Activated T-cell treated with anti-CD3 and anti-CD28 coated beads, Interleukin-2, amount 50 U/mL, for 72 hours (primary cell): ENCODE measurements at regions not wholly inside any gene's neighbourhood (a gene's known extent, or its start where the extent isn't known, plus 50 kb on each side); places are given as distances from the start of the nearest gene placed in this dataset.

ENCODE experiments used
- ATAC-seq, 2 donors: fragments of 150-1000 bp; cut with Tn5 transposase; replicated peaks in 1 of 2; 2 replicates each; pipeline ENCODE4 v1.10.0; 2021; ENCODE audit warnings: moderate library complexity in 2 of 2, mild to moderate bottlenecking in 1 of 2
- DNase-seq, 2 donors: peaks; one replicate each; pipeline ENCODE4 v3.0.0; 2021 to 2022; ENCODE audit warnings: mixed read lengths in 1 of 2
- H3K27ac Mint-ChIP-seq: one replicate; pipeline ENCODE4 v1.8.0; 2022; ENCODE audit warnings: mild to moderate bottlenecking, moderate library complexity, mixed read lengths
- H3K27me3 Mint-ChIP-seq: one replicate; pipeline ENCODE4 v1.8.0; 2022; ENCODE audit warnings: low read depth, mixed read lengths
- H3K36me3 Mint-ChIP-seq, 2 donors: one replicate each; pipeline ENCODE4 v1.8.0; 2022; ENCODE audit warnings: mixed read lengths in 2 of 2, mild to moderate bottlenecking in 1 of 2; ENCODE audit not compliant: insufficient read depth in 2 of 2
- H3K4me1 Mint-ChIP-seq: one replicate; pipeline ENCODE4 v1.8.0; 2022; ENCODE audit warnings: low read depth, mixed read lengths
- H3K4me3 Mint-ChIP-seq, 2 donors: one replicate each; pipeline ENCODE4 v1.8.0; 2022; ENCODE audit warnings: mild to moderate bottlenecking in 2 of 2, mixed read lengths in 2 of 2, moderate library complexity in 2 of 2
- H3K9me3 Mint-ChIP-seq, 2 donors: one replicate each; pipeline ENCODE4 v1.8.0; 2022; ENCODE audit warnings: mixed read lengths in 2 of 2

DNA sequence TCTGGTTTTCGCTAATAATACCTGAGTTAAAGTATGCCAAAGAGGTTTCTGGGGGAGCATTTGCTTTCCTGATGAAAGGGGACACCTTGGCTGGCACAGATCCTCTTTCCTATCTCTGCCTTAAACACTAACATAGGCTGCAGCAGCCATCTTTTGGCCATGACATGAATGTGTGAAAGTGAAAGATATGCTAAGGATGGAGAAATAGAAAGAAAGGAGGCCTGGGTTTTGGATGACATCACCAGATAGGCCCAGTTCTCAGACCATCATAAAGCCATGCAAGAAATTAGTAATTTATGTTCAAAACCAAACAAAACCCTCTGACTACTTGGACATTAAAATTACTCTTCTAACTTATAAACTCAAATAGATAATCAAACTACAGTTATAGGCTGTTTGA lies 279.7 kb downstream of the COG6 start:
- peaks cover 47% of the 10 kb centered on the region for H3K4me1 Mint-ChIP-seq
- ATAC-seq = peak; percentile 58 to 72
- H3K4me3 Mint-ChIP-seq = no peak overlapping the region
- H3K36me3 Mint-ChIP-seq = peaks cover 0 to 1% of the 10 kb centered on the region in 2 donors
- no peak overlapping the region for H3K27ac Mint-ChIP-seq
- DNase-seq = no peak
- no peaks in the 10 kb centered on the region for H3K27me3 Mint-ChIP-seq
- peaks cover 0 to 3% of the 10 kb centered on the region in 2 donors for H3K9me3 Mint-ChIP-seq

DNA sequence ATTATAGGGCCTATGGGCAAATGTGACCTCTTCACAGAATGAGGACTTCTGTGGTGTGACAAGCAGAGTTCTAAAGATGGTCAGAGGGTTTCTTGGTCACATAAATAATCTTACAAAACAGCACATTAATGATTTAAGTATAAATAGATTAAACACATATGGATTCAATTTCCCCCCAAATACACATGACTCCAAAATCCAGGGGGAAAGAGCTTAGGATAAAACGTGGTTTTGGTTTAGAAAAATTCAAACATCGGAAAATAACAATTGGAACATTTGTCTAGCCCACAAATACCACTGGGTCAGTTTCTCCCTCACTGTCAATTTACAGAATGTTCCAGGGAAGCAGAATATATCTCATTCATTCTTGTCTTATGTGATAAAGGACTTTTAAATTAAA lies 283.1 kb downstream of the COG6 start:
- no peak overlapping the region for H3K27ac Mint-ChIP-seq
- no peaks in the 10 kb centered on the region for H3K36me3 Mint-ChIP-seq
- peaks cover 49% of the 10 kb centered on the region for H3K4me1 Mint-ChIP-seq
- H3K4me3 Mint-ChIP-seq = no peak overlapping the region
- DNase-seq (no peak), ATAC-seq (no peak)
- no peaks in the 10 kb centered on the region for H3K27me3 Mint-ChIP-seq
- H3K9me3 Mint-ChIP-seq = no peaks in the 10 kb centered on the region

DNA sequence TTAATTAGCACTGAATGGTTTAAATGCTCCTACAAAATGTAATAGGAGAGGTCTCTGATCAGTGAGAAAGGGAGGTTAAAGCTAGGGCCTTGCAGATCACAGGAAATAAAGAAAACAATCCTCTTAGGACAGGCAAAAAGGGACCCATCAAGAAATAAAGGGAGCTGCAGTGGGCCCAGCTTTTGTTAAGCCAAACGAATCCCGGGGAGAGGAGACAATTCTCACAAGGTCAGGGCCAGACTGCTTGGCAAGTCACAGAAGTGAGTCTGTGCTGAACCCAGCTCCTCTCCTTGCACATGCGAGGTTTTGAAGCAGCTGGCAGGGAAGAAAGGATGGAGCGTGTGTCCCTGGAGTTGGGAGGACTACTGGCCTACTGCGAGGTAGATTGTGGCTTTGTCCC lies 285.8 kb downstream of the COG6 start:
- H3K27me3 Mint-ChIP-seq = no peaks in the 10 kb centered on the region
- H3K4me3 Mint-ChIP-seq = no peak overlapping the region
- H3K4me1 Mint-ChIP-seq = peaks cover 37% of the 10 kb centered on the region
- no peaks in the 10 kb centered on the region for H3K9me3 Mint-ChIP-seq
- H3K27ac Mint-ChIP-seq = no peak overlapping the region
- no peaks in the 10 kb centered on the region for H3K36me3 Mint-ChIP-seq
- ATAC-seq (no peak), DNase-seq (no peak)

DNA sequence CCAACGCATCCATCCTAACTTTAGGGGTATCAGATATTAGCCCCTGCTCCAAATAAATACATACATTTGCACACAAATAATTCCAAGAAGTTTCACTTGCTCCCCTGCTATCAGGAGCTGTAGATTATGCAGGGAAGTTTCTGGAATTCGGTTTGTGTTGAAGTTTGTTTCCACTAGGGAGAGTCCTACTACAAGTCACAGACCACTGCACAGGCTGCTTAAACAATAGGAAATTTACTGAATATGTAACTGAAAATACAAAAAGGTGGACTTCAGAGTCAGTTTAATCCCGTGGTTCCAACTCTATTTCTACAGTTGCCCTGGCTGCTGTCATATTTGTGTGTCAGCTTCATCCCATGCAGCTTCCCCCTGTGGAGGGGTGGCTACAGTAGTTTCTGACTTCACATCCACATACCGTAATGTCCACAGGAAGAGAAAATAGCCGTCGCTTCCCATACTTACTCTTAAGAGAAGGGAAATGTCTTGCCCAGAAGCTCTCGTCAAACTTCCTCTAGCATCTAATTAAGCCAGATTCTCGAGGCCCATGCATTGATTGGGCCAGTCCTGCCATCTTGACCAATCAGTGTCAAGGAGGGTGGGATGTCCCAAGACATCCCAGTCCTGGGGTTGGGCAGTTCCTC lies 286.6 kb downstream of the COG6 start:
- DNase-seq = no peak
- ATAC-seq = no peak

DNA sequence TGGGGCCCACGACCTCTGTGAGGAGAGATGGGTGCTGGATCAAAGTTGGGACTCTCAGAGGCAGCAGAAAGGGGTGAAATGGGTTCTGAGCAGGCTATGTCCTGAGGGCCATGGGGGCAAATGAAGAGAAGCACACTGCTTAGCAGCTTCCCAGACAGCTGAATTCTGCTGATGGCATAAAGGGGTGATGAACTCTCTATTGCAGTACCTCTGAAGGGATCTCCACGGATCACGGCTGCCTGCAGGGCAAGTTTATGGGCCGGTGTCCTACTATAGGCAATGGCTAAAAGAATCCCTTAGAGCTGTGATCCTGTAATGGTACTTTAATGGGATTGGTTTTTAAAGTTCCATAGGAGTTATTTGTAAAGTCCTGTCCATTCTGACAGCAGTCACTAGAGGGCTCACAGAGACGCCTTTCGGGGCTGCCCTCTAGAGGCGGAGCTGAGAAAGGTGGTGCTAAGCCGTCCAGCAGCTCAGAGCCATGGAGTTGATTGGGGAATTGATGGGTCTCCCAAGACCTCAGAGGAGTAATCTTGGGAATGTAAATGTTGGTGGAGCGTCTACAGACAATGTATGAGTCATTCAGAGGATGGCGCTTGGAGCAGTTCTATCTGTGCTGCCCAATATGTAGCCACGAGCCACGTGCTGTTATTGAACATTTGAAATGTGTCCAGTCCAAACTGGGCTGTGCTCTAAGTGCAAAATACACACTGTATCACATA lies 287.3 kb downstream of the COG6 start:
- Mint-ChIP-seq H3K4me3 (no peak overlapping the region), H3K9me3 (no peaks in the 10 kb centered on the region), H3K36me3 (no peaks in the 10 kb centered on the region), H3K27ac (no peak overlapping the region), H3K27me3 (no peaks in the 10 kb centered on the region), H3K4me1 (peaks cover 25% of the 10 kb centered on the region)
- peak; percentile 76 to 79 for DNase-seq
- ATAC-seq = peak; percentile 99 to 100

More for the DNA sequence above, 286.6 kb downstream of the COG6 start:
- peaks cover 30% of the 10 kb centered on the region for H3K4me1 Mint-ChIP-seq
- H3K27me3 Mint-ChIP-seq = no peaks in the 10 kb centered on the region
- no peaks in the 10 kb centered on the region for H3K36me3 Mint-ChIP-seq
- no peak overlapping the region for H3K27ac Mint-ChIP-seq
- no peaks in the 10 kb centered on the region for H3K9me3 Mint-ChIP-seq
- H3K4me3 Mint-ChIP-seq = no peak overlapping the region

DNA sequence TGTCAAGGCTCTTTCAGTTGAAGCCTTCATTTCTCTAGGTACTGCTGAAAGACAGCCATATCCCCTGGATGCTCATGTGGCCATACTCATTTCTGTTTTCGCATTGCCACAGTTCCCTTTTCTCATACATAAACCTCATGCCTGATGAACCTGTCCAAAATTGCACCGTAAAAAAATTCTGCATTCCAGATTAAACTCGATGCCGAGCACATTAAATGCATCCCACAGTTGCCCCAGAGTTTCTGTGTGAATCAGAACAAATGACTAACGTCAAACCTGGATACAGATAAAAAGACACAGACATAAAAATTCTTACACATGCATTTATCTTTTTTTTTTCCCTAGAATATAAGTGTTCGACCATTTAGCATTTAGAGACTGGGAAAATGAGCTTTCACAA lies 288.2 kb downstream of the COG6 start:
- H3K9me3 Mint-ChIP-seq = no peaks in the 10 kb centered on the region
- no peak overlapping the region for H3K4me3 Mint-ChIP-seq
- no peaks in the 10 kb centered on the region for H3K27me3 Mint-ChIP-seq
- no peak for DNase-seq
- no peaks in the 10 kb centered on the region for H3K36me3 Mint-ChIP-seq
- peaks cover 25% of the 10 kb centered on the region for H3K4me1 Mint-ChIP-seq
- H3K27ac Mint-ChIP-seq = no peak overlapping the region
- no peak for ATAC-seq

DNA sequence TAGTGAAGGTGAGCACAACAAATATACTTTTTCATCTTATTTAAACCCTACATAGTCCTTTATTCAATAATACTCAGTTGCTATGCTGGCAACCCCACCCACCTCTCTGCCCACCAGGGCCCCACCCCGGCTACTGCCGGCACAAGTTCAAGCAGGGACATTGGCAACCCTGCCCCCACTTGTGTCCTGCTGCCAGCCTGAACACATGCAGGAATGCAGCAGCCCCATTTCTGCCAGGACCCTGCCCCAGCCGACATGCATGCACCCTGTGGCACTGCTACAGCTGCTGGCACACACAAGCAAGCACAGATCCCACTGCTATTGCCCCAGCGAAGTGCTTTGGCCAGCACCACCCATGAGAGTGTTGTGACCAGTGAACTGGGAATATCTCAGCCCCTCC lies 289.8 kb downstream of the COG6 start:
- no peaks in the 10 kb centered on the region for H3K9me3 Mint-ChIP-seq
- no peaks in the 10 kb centered on the region for H3K36me3 Mint-ChIP-seq
- ATAC-seq (no peak), DNase-seq (no peak)
- no peak overlapping the region for H3K27ac Mint-ChIP-seq
- H3K4me3 Mint-ChIP-seq = no peak overlapping the region
- no peaks in the 10 kb centered on the region for H3K27me3 Mint-ChIP-seq
- peaks cover 23% of the 10 kb centered on the region for H3K4me1 Mint-ChIP-seq

DNA sequence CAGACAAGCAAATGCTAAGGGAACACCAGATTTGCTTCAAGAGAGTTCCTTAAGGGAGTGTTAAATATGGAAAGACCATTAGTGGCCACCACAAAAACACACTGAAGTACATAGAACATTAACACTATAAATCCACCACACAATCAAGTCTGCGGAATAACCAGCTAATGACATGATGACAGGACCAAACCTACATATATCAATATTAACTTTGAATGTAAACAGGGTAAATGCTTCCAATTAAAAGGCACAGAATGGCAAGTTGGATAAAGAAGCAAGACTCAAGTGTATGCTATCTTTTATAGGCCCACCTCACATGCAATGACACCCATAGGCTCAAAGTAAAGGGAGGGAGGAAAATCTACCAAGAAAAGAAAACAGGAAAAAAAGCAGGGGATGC lies 291.3 kb downstream of the COG6 start:
- ATAC-seq = no peak
- H3K27me3 Mint-ChIP-seq = no peaks in the 10 kb centered on the region

DNA sequence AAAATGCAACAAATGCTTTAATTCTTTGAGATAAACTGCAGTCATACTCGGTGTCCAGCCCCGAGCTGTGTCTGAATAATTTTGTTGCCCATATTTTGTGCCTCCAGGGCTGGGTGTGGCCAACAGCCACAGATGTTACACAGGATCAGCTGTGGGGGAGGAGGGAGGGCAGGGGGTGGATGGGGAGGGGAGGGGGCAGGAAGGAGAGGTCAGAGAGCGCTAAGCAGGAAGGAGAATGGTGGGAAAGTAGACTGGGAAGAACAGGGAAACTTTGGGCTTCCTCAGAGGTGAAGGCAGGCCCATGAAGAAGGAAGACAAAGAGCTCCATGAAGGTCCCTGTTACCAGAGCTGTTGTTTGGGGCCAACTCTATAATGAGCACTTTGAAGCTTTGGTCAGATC lies 295.8 kb downstream of the COG6 start:
- no peaks in the 10 kb centered on the region for H3K36me3 Mint-ChIP-seq
- H3K4me3 Mint-ChIP-seq = no peak overlapping the region
- H3K4me1 Mint-ChIP-seq = peaks cover 48% of the 10 kb centered on the region
- H3K27ac Mint-ChIP-seq = no peak overlapping the region
- no peaks in the 10 kb centered on the region for H3K9me3 Mint-ChIP-seq
- DNase-seq (no peak), ATAC-seq (no peak)
- H3K27me3 Mint-ChIP-seq = no peaks in the 10 kb centered on the region

More for the DNA sequence above, 291.3 kb downstream of the COG6 start:
- H3K4me3 Mint-ChIP-seq = no peak overlapping the region
- H3K36me3 Mint-ChIP-seq = no peaks in the 10 kb centered on the region
- H3K9me3 Mint-ChIP-seq = no peaks in the 10 kb centered on the region
- DNase-seq = no peak
- peaks cover 23% of the 10 kb centered on the region for H3K4me1 Mint-ChIP-seq
- H3K27ac Mint-ChIP-seq = no peak overlapping the region

DNA sequence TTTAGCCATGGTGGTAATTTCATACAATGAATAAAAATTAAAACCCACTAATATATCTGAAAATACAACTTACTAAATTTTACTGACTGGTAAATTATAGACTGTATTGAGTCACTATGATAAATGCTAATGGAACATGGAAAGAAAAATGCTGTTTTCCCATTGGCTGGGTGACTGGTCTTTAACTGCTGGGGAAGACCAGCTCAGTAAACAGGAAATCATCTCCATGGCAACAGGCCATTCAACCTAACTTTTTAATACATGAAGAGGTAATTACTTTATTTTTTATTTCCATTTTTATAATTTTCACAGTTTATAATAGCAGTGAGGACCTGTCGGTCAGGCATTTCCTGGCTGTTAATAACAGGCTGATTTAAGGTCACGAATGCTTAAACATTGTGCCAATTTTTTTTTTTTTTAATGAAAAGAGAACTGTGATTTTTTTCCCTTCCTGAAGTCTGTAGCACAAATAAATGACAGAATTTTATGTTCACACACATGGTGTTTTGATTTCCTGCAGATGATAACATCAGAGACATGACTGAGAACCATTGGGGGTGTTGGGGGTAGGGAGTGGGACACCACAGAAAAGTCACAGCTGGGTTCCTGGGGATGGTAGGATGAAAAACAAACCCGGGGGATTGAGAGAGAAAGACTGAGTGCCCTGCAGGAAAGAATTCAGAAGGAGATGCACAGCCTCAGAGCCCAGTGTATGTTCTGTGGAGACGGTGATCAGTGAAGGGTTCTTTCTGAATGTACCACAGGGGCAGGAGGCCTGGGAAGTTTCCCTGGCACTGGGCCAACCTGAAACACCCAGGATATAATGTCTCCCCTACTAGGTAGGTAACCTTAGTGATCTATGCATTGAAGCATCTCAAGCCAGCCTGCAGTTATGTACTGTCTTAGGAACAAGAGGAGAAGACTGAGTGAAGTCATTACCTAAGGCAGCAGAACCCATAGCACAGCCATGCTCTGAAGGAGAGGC lies 297.1 kb downstream of the COG6 start:
- no peak for ATAC-seq
- no peak overlapping the region for H3K27ac Mint-ChIP-seq

DNA sequence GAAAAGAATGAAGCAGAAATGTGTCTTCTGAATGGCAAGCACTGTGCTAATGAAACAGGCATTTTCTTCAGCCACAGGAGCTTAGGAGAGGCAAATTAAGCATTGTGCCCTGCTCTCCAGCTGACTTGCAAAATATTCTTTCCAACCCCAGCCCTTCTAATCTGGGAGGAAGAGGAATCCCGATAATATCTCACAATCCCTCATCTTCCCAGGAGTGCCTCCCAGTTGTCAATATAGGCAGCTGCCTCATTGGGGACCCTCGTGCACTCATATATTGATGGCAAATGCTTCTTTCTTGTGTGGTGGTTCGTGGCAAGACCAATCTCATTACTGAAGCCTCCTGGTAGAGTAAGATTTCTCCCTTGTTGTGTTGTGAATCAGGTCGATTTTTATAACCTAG lies 299.0 kb downstream of the COG6 start:
- DNase-seq (no peak), ATAC-seq (no peak)
- peaks cover 61% of the 10 kb centered on the region for H3K4me1 Mint-ChIP-seq
- no peaks in the 10 kb centered on the region for H3K36me3 Mint-ChIP-seq
- H3K27ac Mint-ChIP-seq = no peak overlapping the region
- H3K9me3 Mint-ChIP-seq = no peaks in the 10 kb centered on the region
- H3K4me3 Mint-ChIP-seq = no peak overlapping the region
- H3K27me3 Mint-ChIP-seq = no peaks in the 10 kb centered on the region

More for the DNA sequence above, 297.1 kb downstream of the COG6 start:
- no peak overlapping the region for H3K4me3 Mint-ChIP-seq
- no peaks in the 10 kb centered on the region for H3K9me3 Mint-ChIP-seq
- DNase-seq = no peak
- H3K36me3 Mint-ChIP-seq = no peaks in the 10 kb centered on the region
- no peaks in the 10 kb centered on the region for H3K27me3 Mint-ChIP-seq
- H3K4me1 Mint-ChIP-seq = peaks cover 61% of the 10 kb centered on the region

DNA sequence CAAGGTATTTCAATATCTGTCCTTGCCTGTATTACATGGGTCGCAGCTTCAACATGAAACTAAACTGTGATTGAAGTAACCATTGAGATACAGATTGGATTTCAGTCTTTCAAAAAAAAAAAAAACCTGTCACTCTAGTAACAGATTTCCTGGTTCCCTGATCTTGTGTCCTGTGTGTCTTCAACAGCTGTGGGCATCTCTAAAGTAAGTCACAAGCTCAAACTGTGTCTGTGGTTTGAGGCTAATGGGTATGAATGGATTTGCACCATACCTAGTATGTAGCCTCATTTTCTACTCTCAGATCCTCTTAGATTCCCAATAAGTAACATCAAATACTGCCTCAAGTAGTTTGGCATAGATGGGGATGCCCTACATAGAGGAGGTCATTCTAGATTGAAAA lies 300.1 kb downstream of the COG6 start:
- no peak overlapping the region for H3K27ac Mint-ChIP-seq
- H3K9me3 Mint-ChIP-seq = no peaks in the 10 kb centered on the region
- H3K4me1 Mint-ChIP-seq = peaks cover 61% of the 10 kb centered on the region
- peak; percentile 23 to 36 for ATAC-seq
- no peaks in the 10 kb centered on the region for H3K27me3 Mint-ChIP-seq
- DNase-seq = no peak
- H3K36me3 Mint-ChIP-seq = no peaks in the 10 kb centered on the region
- peak overlapping the region in 1 of 2 donors; percentile 79 for H3K4me3 Mint-ChIP-seq

DNA sequence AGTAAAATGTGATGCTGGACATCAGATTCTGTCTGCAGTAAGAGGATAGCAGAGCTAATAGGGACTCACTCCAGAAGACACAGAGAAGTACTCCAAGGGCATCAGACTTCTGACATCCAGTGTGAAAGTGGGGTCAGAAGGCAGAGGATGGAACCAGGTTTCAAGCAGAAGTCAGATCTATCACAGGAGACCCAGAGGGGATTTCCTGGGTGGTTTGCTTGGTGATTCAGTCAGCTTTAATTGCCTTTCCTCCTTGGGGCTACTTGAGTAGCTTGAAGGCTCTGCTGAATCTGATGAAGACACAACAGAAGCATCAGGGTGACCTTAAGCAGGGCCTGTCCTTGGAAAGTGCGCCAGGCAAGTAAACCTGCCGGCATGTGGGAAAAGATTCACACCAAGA lies 300.6 kb downstream of the COG6 start:
- ATAC-seq (peak; percentile 93 to 94), DNase-seq (peak; percentile 64 to 66)
- Mint-ChIP-seq H3K36me3 (no peaks in the 10 kb centered on the region), H3K4me3 (peak overlapping the region; percentile 73 to 79), H3K27me3 (no peaks in the 10 kb centered on the region), H3K9me3 (no peaks in the 10 kb centered on the region), H3K27ac (peak overlapping the region; percentile 66), H3K4me1 (peaks cover 61% of the 10 kb centered on the region)
